H9 (cell line): ENCODE measurements at regions not wholly inside any gene's neighbourhood (a gene's known extent, or its start where the extent isn't known, plus 50 kb on each side); places are given as distances from the start of the nearest gene placed in this dataset.
A peak's percentile ranks its signal among the peaks of the same experiment; 100 is the strongest.

Experiments
- DNase-seq: peaks from one replicate; pipeline ENCODE4 v3.0.0-alpha.2; 2017
- H2AFZ ChIP-seq: one replicate; pipeline ENCODE4 v1.6.1; 2013; ENCODE audit warnings: mild to moderate bottlenecking, low read length, control low read depth, moderate library complexity
- H2AK5ac ChIP-seq: 2 replicates; pipeline ENCODE4 v1.6.1; 2013; ENCODE audit warnings: low read length, control low read depth, mixed read lengths; ENCODE audit not compliant: insufficient read length
- H2BK120ac ChIP-seq: one replicate; pipeline ENCODE4 v1.6.1; 2013; ENCODE audit warnings: low read depth, mild to moderate bottlenecking, low read length, control low read depth, inconsistent platforms; ENCODE audit not compliant: poor library complexity, severe bottlenecking
- H2BK12ac ChIP-seq: 2 replicates; pipeline ENCODE4 v1.6.1; 2013; ENCODE audit warnings: low read length, control low read depth, mixed read lengths, low read depth; ENCODE audit not compliant: insufficient read length
- H2BK15ac ChIP-seq: 2 replicates; pipeline ENCODE4 v1.6.1; 2013; ENCODE audit warnings: low read depth, low read length, control low read depth
- H2BK20ac ChIP-seq: one replicate; pipeline ENCODE4 v1.6.1; 2013; ENCODE audit warnings: low read depth, mild to moderate bottlenecking, low read length, control low read depth, inconsistent platforms; ENCODE audit not compliant: poor library complexity, severe bottlenecking
- H2BK5ac ChIP-seq: 2 replicates; pipeline ENCODE4 v1.6.1; 2013; ENCODE audit warnings: low read length, control low read depth, mixed read lengths; ENCODE audit not compliant: insufficient read length
- H3K14ac ChIP-seq: 2 replicates; pipeline ENCODE4 v1.6.1; 2013; ENCODE audit warnings: low read length, control low read depth; ENCODE audit not compliant: insufficient read depth
- H3K18ac ChIP-seq: 2 replicates; pipeline ENCODE4 v1.6.1; 2013; ENCODE audit warnings: low read depth, mild to moderate bottlenecking, mixed read lengths, low read length, control low read depth; ENCODE audit not compliant: insufficient read length
- H3K23ac ChIP-seq: 2 replicates; pipeline ENCODE4 v1.6.1; 2013; ENCODE audit warnings: low read length, control low read depth, mixed read lengths, low read depth; ENCODE audit not compliant: insufficient read length
- H3K23me2 ChIP-seq: 2 replicates; pipeline ENCODE4 v1.6.1; 2013; ENCODE audit warnings: low read depth, mild to moderate bottlenecking, mixed read lengths, low read length, control low read depth; ENCODE audit not compliant: insufficient read length, poor library complexity, severe bottlenecking
- H3K27ac ChIP-seq: 2 replicates; pipeline ENCODE4 v1.5.1; 2013; ENCODE audit warnings: low read length, control low read depth, mixed read lengths, low read depth; ENCODE audit not compliant: insufficient read length
- H3K27me3 ChIP-seq: 2 replicates; pipeline ENCODE4 v1.6.1; 2013; ENCODE audit warnings: low read length, control low read depth, inconsistent platforms; ENCODE audit not compliant: insufficient read depth
- H3K4ac ChIP-seq: 2 replicates; pipeline ENCODE4 v1.6.1; 2013; ENCODE audit warnings: low read depth, mild to moderate bottlenecking, control low read depth, inconsistent platforms, low read length, moderate library complexity
- H3K4me1 ChIP-seq: 2 replicates; pipeline ENCODE4 v1.6.1; 2013; ENCODE audit warnings: low read length, control low read depth, inconsistent platforms; ENCODE audit not compliant: insufficient read depth
- H3K4me2 ChIP-seq: 2 replicates; pipeline ENCODE4 v1.6.1; 2013; ENCODE audit warnings: low read length, control low read depth, mixed read lengths; ENCODE audit not compliant: insufficient read length, insufficient read depth
- H3K56ac ChIP-seq: 2 replicates; pipeline ENCODE4 v1.6.1; 2013; ENCODE audit warnings: low read depth, mild to moderate bottlenecking, mixed read lengths, low read length, control low read depth; ENCODE audit not compliant: insufficient read length
- H3K79me1 ChIP-seq: 2 replicates; pipeline ENCODE4 v1.6.1; 2013; ENCODE audit warnings: low read depth, mild to moderate bottlenecking, moderate library complexity, low read length, control low read depth, inconsistent platforms; ENCODE audit not compliant: insufficient read depth, poor library complexity, severe bottlenecking
- H3K79me2 ChIP-seq: 2 replicates; pipeline ENCODE4 v1.6.1; 2013; ENCODE audit warnings: low read length, control low read depth, inconsistent platforms; ENCODE audit not compliant: insufficient read depth
- H3K9ac ChIP-seq: 2 replicates; pipeline ENCODE4 v1.6.1; 2013; ENCODE audit warnings: low read length, control low read depth, mixed read lengths; ENCODE audit not compliant: insufficient read length; ENCODE audit errors: extremely low read depth
- H3K9me3 ChIP-seq: one replicate; pipeline ENCODE4 v1.6.1; 2013; ENCODE audit warnings: low read depth, low read length, inconsistent platforms; ENCODE audit not compliant: control insufficient read depth
- H3T11ph ChIP-seq: one replicate; pipeline ENCODE4 v1.6.1; 2013; ENCODE audit warnings: mild to moderate bottlenecking, low read length, control low read depth, inconsistent platforms
- H4K20me1 ChIP-seq: one replicate; pipeline ENCODE4 v1.6.1; 2013; ENCODE audit not compliant: control insufficient read depth, insufficient read length, insufficient read depth
- H4K5ac ChIP-seq: 2 replicates; pipeline ENCODE4 v1.6.1; 2013; ENCODE audit warnings: low read depth, mild to moderate bottlenecking, mixed read lengths, low read length, control low read depth; ENCODE audit not compliant: insufficient read length
- H4K8ac ChIP-seq: replicated peaks from 2 replicates; pipeline ENCODE4 v1.6.1; 2013; ENCODE audit warnings: low read length, control low read depth, mixed read lengths, low read depth; ENCODE audit not compliant: insufficient read length
- H4K91ac ChIP-seq: 2 replicates; pipeline ENCODE4 v1.6.1; 2013; ENCODE audit warnings: low read depth, mild to moderate bottlenecking, moderate library complexity, mixed read lengths, low read length, control low read depth; ENCODE audit not compliant: insufficient read length
- H3K27ac Mint-ChIP-seq, 3 experiments: 2 replicates in 2 of 3; 3 replicates in 1 of 3; pipeline ENCODE4 v1.8.0; 2020 to 2021; ENCODE audit warnings: mixed read lengths in 3 of 3, mild to moderate bottlenecking in 1 of 3, moderate library complexity in 1 of 3
- H3K27me3 Mint-ChIP-seq: 2 replicates; pipeline ENCODE4 v1.8.0; 2021; ENCODE audit warnings: low read depth, mild to moderate bottlenecking, moderate library complexity, mixed read lengths
- H3K36me3 Mint-ChIP-seq, 3 experiments: 2 replicates in 2 of 3; 3 replicates in 1 of 3; pipeline ENCODE4 v1.8.0; 2020 to 2021; ENCODE audit warnings: low read depth in 3 of 3, mixed read lengths in 3 of 3; ENCODE audit not compliant: insufficient read depth in 1 of 3
- H3K4me1 Mint-ChIP-seq, 2 experiments: 2 replicates each; pipeline ENCODE4 v1.8.0; 2020; ENCODE audit warnings: mixed read lengths in 2 of 2
- H3K4me3 Mint-ChIP-seq, 2 experiments: 2 replicates in 1 of 2; 3 replicates in 1 of 2; pipeline ENCODE4 v1.8.0; 2020 to 2021; ENCODE audit warnings: mild to moderate bottlenecking in 2 of 2, mixed read lengths in 2 of 2, moderate library complexity in 1 of 2
- H3K9me3 Mint-ChIP-seq, 2 experiments: 2 replicates in 1 of 2; 3 replicates in 1 of 2; pipeline ENCODE4 v1.8.0; 2020; ENCODE audit warnings: mild to moderate bottlenecking in 2 of 2, mixed read lengths in 2 of 2, moderate library complexity in 1 of 2
- CTCF ChIP-seq: fragments of 200-600 bp; sonication (generic); conservative IDR thresholded peaks from 3 replicates; pipeline ENCODE4 v1.8.0; 2021; ENCODE audit warnings: antibody characterized with exemption, mild to moderate bottlenecking
- WGBS: extraction: QIAGEN DNeasy Blood & Tissue Kit; methylation state at CpG from one replicate; pipeline ENCODE4 v1.1.7; 2013; ENCODE audit warnings: missing lambda C conversion rate, low lambda C conversion rate, mixed read lengths; ENCODE audit not compliant: insufficient read length; ENCODE audit errors: extremely low coverage; 5-methylcytosine and 5-hydroxymethylcytosine counted together

GRCh38 chr4:138899999-138900398, 115.6 kb upstream of the NOCT start:
- Histone ChIP-seq H4K20me1 (no peaks in the 10 kb centered on the region), H4K5ac (no peak overlapping the region), H3K4ac (no peak overlapping the region), H3K18ac (no peak overlapping the region), H3K14ac (no peak overlapping the region), H3K9ac (no peak overlapping the region), H3K23me2 (no peaks in the 10 kb centered on the region), H2AK5ac (no peak overlapping the region), H2BK120ac (no peak overlapping the region), H3K4me1 (no peaks in the 10 kb centered on the region), H3T11ph (no peak overlapping the region), H2BK12ac (no peak overlapping the region), H2BK5ac (no peak overlapping the region), H3K23ac (no peak overlapping the region), H3K27ac (no peak overlapping the region), H2AFZ (no peak overlapping the region), H3K79me2 (no peaks in the 10 kb centered on the region), H2BK15ac (no peak overlapping the region), H3K56ac (no peak overlapping the region), H3K9me3 (no peaks in the 10 kb centered on the region), H3K79me1 (no peaks in the 10 kb centered on the region), H4K91ac (no peak overlapping the region), H3K4me2 (no peak overlapping the region), H3K27me3 (no peaks in the 10 kb centered on the region), H2BK20ac (no peak overlapping the region), H4K8ac (no peak overlapping the region)
- Mint-ChIP-seq H3K27me3 (no peaks in the 10 kb centered on the region; the same call in 1 of the 2 replicates), H3K27ac (peak overlapping the region in 1 of 3 experiments; percentile 65; a peak in 3 of 7 replicates), H3K36me3 (no peaks in the 10 kb centered on the region; a peak in 1 of 7 replicates), H3K9me3 (no peaks in the 10 kb centered on the region), H3K4me3 (no peak overlapping the region), H3K4me1 (no peaks in the 10 kb centered on the region)
- TF ChIP-seq CTCF, result no peak
- no CpG with 5 or more reads among the region's 3 CpGs for whole genome bisulfite sequencing
- no peak for DNase-seq
